ENCODE measurements at regions not wholly inside any gene's neighbourhood (a gene's known extent, or its start where the extent isn't known, plus 50 kb on each side); places are given as distances from the start of the nearest gene placed in this dataset.

DNA sequence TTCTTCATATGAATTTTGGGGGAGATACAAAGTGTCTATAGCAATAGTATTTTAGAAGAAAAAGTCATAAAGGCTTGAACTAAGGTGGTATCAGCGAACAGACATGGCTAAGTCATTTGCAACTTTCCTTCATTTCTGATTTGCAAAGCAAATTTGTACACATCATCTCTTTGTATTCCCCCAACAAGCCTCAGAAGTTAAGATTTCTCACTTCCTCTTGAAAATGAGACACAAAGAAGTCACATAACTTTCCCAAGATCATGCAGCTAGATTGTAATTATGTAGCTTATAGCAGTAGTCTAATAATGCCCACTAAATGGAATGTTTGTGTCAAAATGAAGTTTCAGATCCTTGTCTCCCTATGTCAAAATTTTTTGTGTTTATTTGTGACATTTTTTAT is 709.8 kb upstream of the HS3ST1 start:
- Histone ChIP-seq H3K9me2 (ENCODE audit: insufficient read depth) (no peaks in the 10 kb centered on the region), H3K27ac (no peak overlapping the region), H3K27me3 (ENCODE audit: insufficient read depth, low read depth) (no peaks in the 10 kb centered on the region), H3F3A (ENCODE audit: insufficient read depth, low read depth) (no peaks in the 10 kb centered on the region), H3K4me3 (no peak overlapping the region), H3K79me2 (ENCODE audit: low read depth) (no peaks in the 10 kb centered on the region), H3K4me1 (replicated peaks; ENCODE audit: insufficient read depth) (no peaks in the 10 kb centered on the region), H3K9me3 (ENCODE audit: insufficient read depth, low read depth) (no peaks in the 10 kb centered on the region), H3K4me2 (no peak overlapping the region), H4K20me1 (ENCODE audit: insufficient read depth) (no peaks in the 10 kb centered on the region), H2AFZ (no peak overlapping the region), H3K36me3 (ENCODE audit: low read depth) (no peaks in the 10 kb centered on the region)
- intact Hi-C loops (cut with micrococcal nuclease; ENCODE audit: unreplicated experiment), result no loop called here
- TF ChIP-seq EZH2 (IDR thresholded peaks at IDR 0.05; ENCODE audit: low read depth) (no peak), CTCF (conservative IDR thresholded peaks at IDR 0.05) (no peak)
- DNase-seq, result no peak
- no TSS peak for BruUV-seq (replicated peaks)
- ChIA-PET POLR2A (ENCODE audit: unreplicated experiment) (no interaction called here), CTCF (no interaction called here)

GRCh38 chr4:12137575-12137974 is 708.9 kb upstream of the HS3ST1 start:
- Histone ChIP-seq H3K4me3 (no peak overlapping the region), H3K9me2 (ENCODE audit: insufficient read depth) (no peaks in the 10 kb centered on the region), H3K36me3 (ENCODE audit: low read depth) (no peaks in the 10 kb centered on the region), H4K20me1 (ENCODE audit: insufficient read depth) (no peaks in the 10 kb centered on the region), H3K27me3 (ENCODE audit: insufficient read depth, low read depth) (no peaks in the 10 kb centered on the region), H3K4me2 (no peak overlapping the region), H3K9me3 (ENCODE audit: insufficient read depth, low read depth) (no peaks in the 10 kb centered on the region), H2AFZ (no peak overlapping the region), H3K27ac (no peak overlapping the region), H3K4me1 (replicated peaks; ENCODE audit: insufficient read depth) (no peaks in the 10 kb centered on the region), H3K79me2 (ENCODE audit: low read depth) (no peaks in the 10 kb centered on the region), H3F3A (ENCODE audit: insufficient read depth, low read depth) (no peaks in the 10 kb centered on the region)
- ChIA-PET CTCF (no interaction called here), POLR2A (ENCODE audit: unreplicated experiment) (no interaction called here)
- BruUV-seq (replicated peaks), result no TSS peak
- intact Hi-C loops (cut with micrococcal nuclease; ENCODE audit: unreplicated experiment), result no loop called here
- DNase-seq, result no peak
- no peak for TF ChIP-seq CTCF (conservative IDR thresholded peaks at IDR 0.05)
- TF ChIP-seq EZH2 (IDR thresholded peaks at IDR 0.05; ENCODE audit: low read depth), result no peak

GRCh38 chr4:12126474-12126873 is 697.8 kb upstream of the HS3ST1 start:
- TF ChIP-seq EZH2 (IDR thresholded peaks at IDR 0.05; ENCODE audit: low read depth) (no peak), CTCF (conservative IDR thresholded peaks at IDR 0.05) (no peak)
- Histone ChIP-seq H3K9me3 (ENCODE audit: insufficient read depth, low read depth) (no peaks in the 10 kb centered on the region), H3K27ac (no peak overlapping the region), H4K20me1 (ENCODE audit: insufficient read depth) (no peaks in the 10 kb centered on the region), H3K36me3 (ENCODE audit: low read depth) (no peaks in the 10 kb centered on the region), H3K4me1 (replicated peaks; ENCODE audit: insufficient read depth) (no peaks in the 10 kb centered on the region), H3F3A (ENCODE audit: insufficient read depth, low read depth) (no peaks in the 10 kb centered on the region), H3K27me3 (ENCODE audit: insufficient read depth, low read depth) (no peaks in the 10 kb centered on the region), H2AFZ (no peak overlapping the region), H3K79me2 (ENCODE audit: low read depth) (no peaks in the 10 kb centered on the region), H3K4me2 (no peak overlapping the region), H3K4me3 (no peak overlapping the region), H3K9me2 (ENCODE audit: insufficient read depth) (no peaks in the 10 kb centered on the region)
- intact Hi-C loops (cut with micrococcal nuclease; ENCODE audit: unreplicated experiment), result no loop called here
- ChIA-PET POLR2A (ENCODE audit: unreplicated experiment) (no interaction called here), CTCF (no interaction called here)
- DNase-seq, result no peak
- BruUV-seq (replicated peaks), result no TSS peak

Data from PC-9 (cell line).